GM12878 (cell line): ENCODE measurements at regions not wholly inside any gene's neighbourhood (a gene's known extent, or its start where the extent isn't known, plus 50 kb on each side); places are given as distances from the start of the nearest gene placed in this dataset.

Source experiments
- ATAC-seq: fragments of 200-7000 bp; cut with Tn5 transposase; 3 replicates; pipeline ENCODE4 v1.9.1; 2020; ENCODE audit warnings: mild to moderate bottlenecking, moderate library complexity
- BruUV-seq: library from RNA; stranded (reverse); fragments of 400-500 nt; replicated peaks from 2 replicates; lab custom pipeline; 2021; lab: Mats Ljungman, UMichigan
- CTCF ChIA-PET: fragments of 300-600 bp; sonication (Branson Sonifier 250); formaldehyde crosslinking; extraction: SDS; loops from one replicate; lab custom pipeline; 2021; ENCODE audit warnings: inconsistent platforms; lab: Yijun Ruan, JAX
- POLR2A ChIA-PET: fragments of 350-600 bp; formaldehyde crosslinking; extraction: SDS; loops from one replicate; lab custom pipeline; 2021; ENCODE audit warnings: inconsistent platforms; lab: Charles Lee
- RAD21 ChIA-PET: fragments of 300-600 bp; sonication (Branson Sonifier 250); formaldehyde crosslinking; loops from one replicate; lab custom pipeline; 2023; ENCODE audit warnings: antibody characterized with exemption; ENCODE audit not compliant: unreplicated experiment; lab: Charles Lee
- SMC1A ChIA-PET: fragments of 300-600 bp; sonication (Branson Sonifier 250); formaldehyde crosslinking; loops from one replicate; lab custom pipeline; 2023; ENCODE audit not compliant: unreplicated experiment, uncharacterized antibody; lab: Charles Lee
- DNase-seq: peaks from one replicate; pipeline ENCODE4 v3.0.0-alpha.2; 2011; ENCODE audit warnings: low read depth, low spot score
- FAIRE-seq: peaks from 3 replicates; lab custom pipeline; 2011; peaks lifted over from hg19 to GRCh38; lab: Jason Lieb, UNC
- H2AFZ ChIP-seq: 2 replicates; pipeline ENCODE4 v1.6.0; 2011; ENCODE audit warnings: low read depth, low read length, control low read depth; ENCODE audit not compliant: control insufficient read depth
- H3K27ac ChIP-seq: 2 replicates; pipeline ENCODE4 v1.5.1; 2011; ENCODE audit warnings: control low read depth; ENCODE audit not compliant: control insufficient read depth, insufficient read depth
- H3K27me3 ChIP-seq, 2 experiments: replicated peaks in 1 of 2; 2 replicates each; pipeline versions ENCODE4 v1.6.0 to v1.6.1; 2011; ENCODE audit warnings: low read length in 1 of 2; ENCODE audit not compliant: control insufficient read depth in 2 of 2, insufficient read depth in 2 of 2
- H3K36me3 ChIP-seq, 2 experiments: 2 replicates each; pipeline ENCODE4 v1.5.1; 2011; ENCODE audit warnings: low read length in 1 of 2; ENCODE audit not compliant: control insufficient read depth in 2 of 2, insufficient read depth in 2 of 2
- H3K4me1 ChIP-seq: 2 replicates; pipeline ENCODE4 v1.6.1; 2011; ENCODE audit warnings: mild to moderate bottlenecking, low read length, moderate library complexity, mixed read lengths; ENCODE audit not compliant: control insufficient read depth, insufficient read depth
- H3K4me2 ChIP-seq: 2 replicates; pipeline ENCODE4 v1.6.0; 2011; ENCODE audit warnings: control low read depth; ENCODE audit not compliant: control insufficient read depth, insufficient read depth
- H3K4me3 ChIP-seq: fragments of 200-600 bp; sonication (generic); 2 replicates; pipeline ENCODE4 v1.5.1; 2016
- H3K79me2 ChIP-seq: 2 replicates; pipeline ENCODE4 v1.6.0; 2011; ENCODE audit warnings: low read length; ENCODE audit not compliant: control insufficient read depth, insufficient read depth
- H3K9ac ChIP-seq: 2 replicates; pipeline ENCODE4 v1.8.0; 2011; ENCODE audit warnings: low read length, control low read depth, mixed read lengths; ENCODE audit not compliant: control insufficient read depth, insufficient read depth
- H3K9me3 ChIP-seq: replicated peaks from 3 replicates; pipeline ENCODE4 v1.5.1; 2011; ENCODE audit warnings: mild to moderate bottlenecking, low read length; ENCODE audit not compliant: control insufficient read depth, insufficient read depth
- H4K20me1 ChIP-seq: 2 replicates; pipeline ENCODE4 v1.6.0; 2011; ENCODE audit not compliant: control insufficient read depth, insufficient read depth
- BACH1 ChIP-seq: fragments of 450-650 bp; IDR thresholded peaks from 2 replicates; pipeline ENCODE4 v1.6.1; 2017; ENCODE audit warnings: mild to moderate bottlenecking, borderline replicate concordance
- CHD4 ChIP-seq: fragments of 200-600 bp; sonication (generic); IDR thresholded peaks from 2 replicates; pipeline ENCODE4 v1.6.1; 2016; ENCODE audit warnings: mild to moderate bottlenecking
- ESRRA ChIP-seq: IDR thresholded peaks from 2 replicates; pipeline ENCODE4 v1.6.1; 2012; ENCODE audit warnings: mild to moderate bottlenecking, low read length, improper control_type of control experiment
- KLF5 ChIP-seq: fragments of 450-650 bp; IDR thresholded peaks from 2 replicates; pipeline ENCODE4 v1.6.1; 2014; ENCODE audit warnings: mild to moderate bottlenecking; ENCODE audit not compliant: partially characterized antibody
- MLLT1 ChIP-seq: fragments of 450-650 bp; IDR thresholded peaks from 2 replicates; pipeline ENCODE4 v1.6.1; 2016; ENCODE audit warnings: mild to moderate bottlenecking
- POLR2A ChIP-seq: IDR thresholded peaks from 2 replicates; pipeline ENCODE4 v1.6.1; 2011; ENCODE audit warnings: low read depth, mild to moderate bottlenecking, low read length
- POLR2AphosphoS2 ChIP-seq: IDR thresholded peaks from 2 replicates; pipeline ENCODE4 v1.6.1; 2011; ENCODE audit warnings: low read depth, mild to moderate bottlenecking, low read length, improper control_type of control experiment, moderate library complexity
- POLR2AphosphoS5 ChIP-seq: IDR thresholded peaks from 2 replicates; pipeline ENCODE4 v1.6.1; 2011; ENCODE audit warnings: mild to moderate bottlenecking, low read length, inconsistent platforms
- POU2F2 ChIP-seq: IDR thresholded peaks from 3 replicates; pipeline ENCODE4 v1.6.1; 2011; ENCODE audit warnings: low read depth, mild to moderate bottlenecking, low read length, borderline replicate concordance
- RBBP5 ChIP-seq: fragments of 200-600 bp; sonication (generic); conservative IDR thresholded peaks from 2 replicates; pipeline ENCODE4 v1.6.1; 2016
- REST ChIP-seq: IDR thresholded peaks from 2 replicates; pipeline ENCODE4 v1.6.1; 2012; ENCODE audit warnings: mild to moderate bottlenecking, low read depth, low read length
- SIX5 ChIP-seq: IDR thresholded peaks from 2 replicates; pipeline ENCODE4 v1.6.1; 2011; ENCODE audit warnings: mild to moderate bottlenecking, low read depth, low read length, moderate library complexity; ENCODE audit not compliant: severe bottlenecking
- WGBS: methylation state at CpG from one replicate; pipeline ENCODE4 v1.1.6; 2016; ENCODE audit warnings: low lambda C conversion rate; ENCODE audit not compliant: insufficient replicate concordance, insufficient coverage; ENCODE audit errors: missing lambda C conversion rate; 5-methylcytosine and 5-hydroxymethylcytosine counted together
- in situ Hi-C: fragments of 300-500 bp; cut with MboI; formaldehyde crosslinking; loops from 9 replicates; pipeline ENCODE4 v1.14.3; 2018; ENCODE audit warnings: mixed read lengths
- intact Hi-C: fragments of 100-400 bp; cut with micrococcal nuclease; formaldehyde crosslinking; loops from one replicate; pipeline ENCODE4 v1.14.2; 2022; ENCODE audit not compliant: unreplicated experiment
- TF ChIP-seq, protein P1 (sequence below): IDR thresholded peaks from 2 replicates; pipeline ENCODE4 v1.6.1; 2012; ENCODE audit warnings: low read depth, low read length, improper control_type of control experiment

DNA sequence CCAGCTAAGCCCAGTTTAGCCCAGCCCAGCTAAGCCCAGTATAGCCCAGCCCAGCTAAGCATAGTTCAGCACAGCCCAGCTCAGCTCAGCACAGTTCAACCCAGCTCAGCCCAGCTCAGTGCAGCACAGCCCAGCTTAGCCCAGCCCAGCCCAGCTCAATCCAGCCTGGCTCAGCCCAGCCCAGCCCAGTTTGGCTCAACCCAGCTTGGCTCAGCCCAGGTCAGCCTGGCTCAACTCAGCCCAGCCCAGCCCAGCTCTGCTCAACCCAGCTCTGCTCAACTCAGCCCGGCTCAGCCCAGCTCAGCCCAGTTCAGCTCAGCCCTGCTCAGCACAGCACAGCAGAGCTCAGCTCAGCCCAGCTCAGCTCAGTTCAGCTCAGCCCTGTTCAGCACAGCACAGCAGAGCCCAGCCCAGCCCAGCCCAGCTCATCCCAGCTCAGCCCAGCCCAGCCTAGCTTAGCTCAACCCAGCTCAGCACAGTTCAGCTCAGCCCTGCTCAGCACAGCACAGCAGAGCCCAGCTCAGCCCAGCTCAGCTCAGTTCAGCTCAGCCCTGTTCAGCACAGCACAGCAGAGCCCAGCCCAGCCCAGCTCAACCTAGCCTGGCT, 330.9 kb downstream of the TMEM121 start:
- peaks cover 13 to 70% of the 10 kb centered on the region in 2 experiments for H3K36me3 ChIP-seq
- H2AFZ ChIP-seq: no peak overlapping the region
- no peaks in the 10 kb centered on the region for H3K27me3 ChIP-seq
- CTCF ChIA-PET: interaction anchor here (0.5 to 8.2 kb wide), 13 partner anchors 25 to 560 kb away, joined by 3 to 180 read pairs (median 5); no protein-coding TSS in a partner anchor
- ATAC-seq (peak; percentile 2), FAIRE-seq (no peak), DNase-seq (no peak)
- H3K9ac ChIP-seq: peak overlapping the region; percentile 100
- peak overlapping the region; percentile 98 for H3K27ac ChIP-seq
- no peaks in the 10 kb centered on the region; the same call in 1 of the 2 replicates for H3K4me1 ChIP-seq
- H3K4me3 ChIP-seq: peak overlapping the region; percentile 47; the same call in 1 of the 2 replicates
- RAD21 ChIA-PET: interaction anchor here (0.8 to 9.4 kb wide), 6 partner anchors 39 to 514 kb away, joined by 3 to 119 read pairs (median 12); no protein-coding TSS in a partner anchor
- H3K79me2 ChIP-seq: peaks cover 77% of the 10 kb centered on the region
- intact Hi-C loops: no loop called here
- POLR2A ChIA-PET: interaction anchor here (1.3 to 8.5 kb wide), 4 partner anchors 10 to 415 kb away, joined by 3 to 88 read pairs (median 8); no protein-coding TSS in a partner anchor
- in situ Hi-C loops: loop anchor here (25.0 kb wide), 1 partner anchor 680 kb away; no protein-coding TSS in a partner anchor
- peak overlapping the region; percentile 71 for H3K4me2 ChIP-seq
- SMC1A ChIA-PET: interaction anchor here (1.1 to 5.2 kb wide), 7 partner anchors 38 to 451 kb away, joined by 3 to 25 read pairs (median 4); no protein-coding TSS in a partner anchor
- no CpG with 5 or more reads among the region's 1 CpG for WGBS
- H3K9me3 ChIP-seq: no peaks in the 10 kb centered on the region; the same call in none of the 3 replicates
- H4K20me1 ChIP-seq: no peaks in the 10 kb centered on the region
- no TSS peak for BruUV-seq
- TF ChIP-seq CHD4 (no peak), POLR2A (peak; percentile 63), BACH1 (no peak), POLR2AphosphoS2 (peak; percentile 20), REST (no peak; the same call in 1 of the 2 replicates), SIX5 (no peak), ESRRA (no peak), POU2F2 (peak; percentile 42; the same call in 1 of the 3 replicates), POLR2AphosphoS5 (peak; percentile 40), KLF5 (no peak), MLLT1 (peak; percentile 12; the same call in 1 of the 2 replicates), RBBP5 (no peak)
- TF ChIP-seq, protein P1, sequence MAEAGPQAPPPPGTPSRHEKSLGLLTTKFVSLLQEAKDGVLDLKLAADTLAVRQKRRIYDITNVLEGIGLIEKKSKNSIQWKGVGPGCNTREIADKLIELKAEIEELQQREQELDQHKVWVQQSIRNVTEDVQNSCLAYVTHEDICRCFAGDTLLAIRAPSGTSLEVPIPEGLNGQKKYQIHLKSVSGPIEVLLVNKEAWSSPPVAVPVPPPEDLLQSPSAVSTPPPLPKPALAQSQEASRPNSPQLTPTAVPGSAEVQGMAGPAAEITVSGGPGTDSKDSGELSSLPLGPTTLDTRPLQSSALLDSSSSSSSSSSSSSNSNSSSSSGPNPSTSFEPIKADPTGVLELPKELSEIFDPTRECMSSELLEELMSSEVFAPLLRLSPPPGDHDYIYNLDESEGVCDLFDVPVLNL: no peak
- TF ChIP-seq, all 136 proteins: peak for 5
